ENCODE measurements at regions not wholly inside any gene's neighbourhood (a gene's known extent, or its start where the extent isn't known, plus 50 kb on each side); places are given as distances from the start of the nearest gene placed in this dataset.

GRCh38 chr21:36575306-36575705 lies 95.4 kb upstream of the CLDN14 start:
- H3K27me3 ChIP-seq (ENCODE audit: control insufficient read depth in 1 of 2, insufficient read depth in 2 of 2, low read length in 2 of 2) = peaks cover 0 to 7% of the 10 kb centered on the region in 2 experiments; a peak in 2 of 5 replicates
- H4K20me1 ChIP-seq (ENCODE audit: insufficient read depth, low read length) = no peaks in the 10 kb centered on the region
- no peaks in the 10 kb centered on the region for H3K9me3 ChIP-seq (ENCODE audit: low read length)
- H3K36me3 ChIP-seq (replicated peaks in 1 of 2; ENCODE audit: control insufficient read depth in 1 of 2, insufficient read depth in 2 of 2, low read length in 2 of 2) = no peaks in the 10 kb centered on the region
- no peaks in the 10 kb centered on the region for H3K79me2 ChIP-seq (ENCODE audit: insufficient read depth, low read length)
- BruUV-seq (replicated peaks) = no TSS peak
- no peak overlapping the region for H3K27ac ChIP-seq (ENCODE audit: extremely low read length, insufficient read depth, low read length)
- H3K4me1 ChIP-seq (ENCODE audit: insufficient read depth, low read length) = no peaks in the 10 kb centered on the region
- H2AFZ ChIP-seq (ENCODE audit: low read length) = no peak overlapping the region
- FAIRE-seq (no peak), DNase-seq (ENCODE audit: low spot score) (no peak), ATAC-seq (no peak)
- in situ Hi-C loops (cut with HindIII; ENCODE audit: extremely low pct_ligation_motif_present, low pct_unique_long_range_greater_than_20kb) (no loop called here), intact Hi-C loops (cut with micrococcal nuclease; ENCODE audit: unreplicated experiment) (no loop called here)
- no peak overlapping the region for H3K4me2 ChIP-seq (ENCODE audit: low read depth, low read length)
- no peak for TF ChIP-seq CBX2 (IDR thresholded peaks at IDR 0.05; ENCODE audit: low read depth, low read length)
- TF ChIP-seq CBX2 (CRISPR knock-in tag; IDR thresholded peaks at IDR 0.05; ENCODE audit: low read depth) = no peak
- TF ChIP-seq ZBTB21 (CRISPR knock-in tag; IDR thresholded peaks at IDR 0.05) = no peak
- TF ChIP-seq TBX3 (IDR thresholded peaks at IDR 0.05; ENCODE audit: borderline replicate concordance) = no peak
- TF ChIP-seq PBX3 (CRISPR knock-in tag; IDR thresholded peaks at IDR 0.05; ENCODE audit: borderline replicate concordance) = no peak
- no peak for TF ChIP-seq ATF7-NPFF (CRISPR knock-in tag; IDR thresholded peaks at IDR 0.05; ENCODE audit: low read depth)
- no peak for TF ChIP-seq NR1H2 (CRISPR knock-in tag; IDR thresholded peaks at IDR 0.05; ENCODE audit: borderline replicate concordance, low read depth)
- no peak for TF ChIP-seq XBP1 (CRISPR knock-in tag; IDR thresholded peaks at IDR 0.05)
- TF ChIP-seq ZNF775 (CRISPR knock-in tag; IDR thresholded peaks at IDR 0.05; ENCODE audit: borderline replicate concordance) = no peak
- no peak overlapping the region for H3K4me3 ChIP-seq (replicated peaks in 1 of 3; ENCODE audit: insufficient read depth in 1 of 3, low read depth in 2 of 3, low read length in 3 of 3)
- H3K9ac ChIP-seq (ENCODE audit: insufficient read depth, low read depth, low read length) = no peak overlapping the region
- POLR2A ChIA-PET = no interaction called here
- 33% methylated on average over 3 of the region's 3 CpGs for WGBS (ENCODE audit: low lambda C conversion rate)
- CTCF ChIA-PET (ENCODE audit: low intra/inter-chr PET ratio, low total read pairs) = no interaction called here

- Histone ChIP-seq H3K36me3 (replicated peaks in 1 of 2; ENCODE audit: control insufficient read depth in 1 of 2, insufficient read depth in 2 of 2, low read length in 2 of 2) (no peaks in the 10 kb centered on the region), H3K27ac (ENCODE audit: extremely low read length, insufficient read depth, low read length) (no peak overlapping the region), H2AFZ (ENCODE audit: low read length) (no peak overlapping the region), H3K79me2 (ENCODE audit: insufficient read depth, low read length) (no peaks in the 10 kb centered on the region), H3K4me2 (ENCODE audit: low read depth, low read length) (no peak overlapping the region), H3K9ac (ENCODE audit: insufficient read depth, low read depth, low read length) (no peak overlapping the region), H3K4me3 (replicated peaks in 1 of 3; ENCODE audit: insufficient read depth in 1 of 3, low read depth in 2 of 3, low read length in 3 of 3) (no peak overlapping the region), H4K20me1 (ENCODE audit: insufficient read depth, low read length) (no peaks in the 10 kb centered on the region), H3K9me3 (ENCODE audit: low read length) (no peaks in the 10 kb centered on the region), H3K4me1 (ENCODE audit: insufficient read depth, low read length) (no peaks in the 10 kb centered on the region), H3K27me3 (ENCODE audit: control insufficient read depth in 1 of 2, insufficient read depth in 2 of 2, low read length in 2 of 2) (peaks cover 0 to 10% of the 10 kb centered on the region in 2 experiments; a peak in 2 of 5 replicates)
- WGBS (ENCODE audit: low lambda C conversion rate) = 54% methylated on average over 9 of the region's 9 CpGs
- ATAC-seq (0 out of 3 replicates have a peak, but pooled peaks have one; percentile 29), FAIRE-seq (no peak), DNase-seq (ENCODE audit: low spot score) (no peak)
- ChIA-PET CTCF (ENCODE audit: low intra/inter-chr PET ratio, low total read pairs) (no interaction called here), POLR2A (no interaction called here)
- no TSS peak for BruUV-seq (replicated peaks)
- in situ Hi-C loops (cut with HindIII; ENCODE audit: extremely low pct_ligation_motif_present, low pct_unique_long_range_greater_than_20kb) (no loop called here), intact Hi-C loops (cut with micrococcal nuclease; ENCODE audit: unreplicated experiment) (no loop called here)
- TF ChIP-seq SMAD3 (CRISPR knock-in tag; IDR thresholded peaks at IDR 0.05) (no peak), KDM6A (CRISPR knock-in tag; IDR thresholded peaks at IDR 0.05; ENCODE audit: low read depth) (no peak), CENPT (CRISPR knock-in tag; IDR thresholded peaks at IDR 0.05; ENCODE audit: low read depth) (no peak), MTF2 (CRISPR knock-in tag; IDR thresholded peaks at IDR 0.05; ENCODE audit: borderline replicate concordance) (no peak)
- TF ChIP-seq, protein P1, sequence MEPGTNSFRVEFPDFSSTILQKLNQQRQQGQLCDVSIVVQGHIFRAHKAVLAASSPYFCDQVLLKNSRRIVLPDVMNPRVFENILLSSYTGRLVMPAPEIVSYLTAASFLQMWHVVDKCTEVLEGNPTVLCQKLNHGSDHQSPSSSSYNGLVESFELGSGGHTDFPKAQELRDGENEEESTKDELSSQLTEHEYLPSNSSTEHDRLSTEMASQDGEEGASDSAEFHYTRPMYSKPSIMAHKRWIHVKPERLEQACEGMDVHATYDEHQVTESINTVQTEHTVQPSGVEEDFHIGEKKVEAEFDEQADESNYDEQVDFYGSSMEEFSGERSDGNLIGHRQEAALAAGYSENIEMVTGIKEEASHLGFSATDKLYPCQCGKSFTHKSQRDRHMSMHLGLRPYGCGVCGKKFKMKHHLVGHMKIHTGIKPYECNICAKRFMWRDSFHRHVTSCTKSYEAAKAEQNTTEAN (CRISPR knock-in tag; conservative IDR thresholded peaks at IDR 0.05) = no peak
- TF ChIP-seq, protein P2, sequence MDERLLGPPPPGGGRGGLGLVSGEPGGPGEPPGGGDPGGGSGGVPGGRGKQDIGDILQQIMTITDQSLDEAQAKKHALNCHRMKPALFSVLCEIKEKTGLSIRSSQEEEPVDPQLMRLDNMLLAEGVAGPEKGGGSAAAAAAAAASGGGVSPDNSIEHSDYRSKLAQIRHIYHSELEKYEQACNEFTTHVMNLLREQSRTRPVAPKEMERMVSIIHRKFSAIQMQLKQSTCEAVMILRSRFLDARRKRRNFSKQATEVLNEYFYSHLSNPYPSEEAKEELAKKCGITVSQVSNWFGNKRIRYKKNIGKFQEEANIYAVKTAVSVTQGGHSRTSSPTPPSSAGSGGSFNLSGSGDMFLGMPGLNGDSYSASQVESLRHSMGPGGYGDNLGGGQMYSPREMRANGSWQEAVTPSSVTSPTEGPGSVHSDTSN (CRISPR knock-in tag; IDR thresholded peaks at IDR 0.05) = no peak
These were observed 96.5 kb upstream of the CLDN14 start for GRCh38 chr21:36576441-36576840.

All from HepG2 (cell line).